RWPE2 (cell line): ENCODE measurements at regions not wholly inside any gene's neighbourhood (a gene's known extent, or its start where the extent isn't known, plus 50 kb on each side); places are given as distances from the start of the nearest gene placed in this dataset.

ENCODE experiments used
- ATAC-seq: fragments of 200-7000 bp; cut with Tn5 transposase; 3 replicates; pipeline ENCODE4 v1.9.1; 2021; ENCODE audit warnings: low read depth
- DNase-seq: peaks from one replicate; pipeline ENCODE4 v3.0.0-alpha.2; 2020; ENCODE audit warnings: low spot score
- H3K27ac ChIP-seq: fragments of 450-650 bp; 2 replicates; pipeline ENCODE4 v1.5.1; 2017; ENCODE audit warnings: mild to moderate bottlenecking; ENCODE audit not compliant: poor library complexity, severe bottlenecking
- H3K27me3 ChIP-seq: fragments of 250-450 bp; sonication (Bioruptor Pico); 2 replicates; pipeline ENCODE4 v1.5.1; 2021; ENCODE audit warnings: mild to moderate bottlenecking, moderate library complexity; ENCODE audit not compliant: insufficient read depth, poor library complexity, severe bottlenecking
- H3K36me3 ChIP-seq: fragments of 250-450 bp; sonication (Bioruptor Pico); 2 replicates; pipeline ENCODE4 v1.5.1; 2020; ENCODE audit warnings: low read depth, mild to moderate bottlenecking, moderate library complexity
- H3K4me1 ChIP-seq: fragments of 250-450 bp; sonication (Bioruptor Pico); 2 replicates; pipeline ENCODE4 v1.5.1; 2021; ENCODE audit warnings: mild to moderate bottlenecking, moderate library complexity; ENCODE audit not compliant: insufficient read depth, poor library complexity, severe bottlenecking
- H3K4me3 ChIP-seq: fragments of 250-450 bp; sonication (Bioruptor Pico); 2 replicates; pipeline ENCODE4 v1.5.1; 2021; ENCODE audit warnings: mild to moderate bottlenecking, moderate library complexity; ENCODE audit not compliant: severe bottlenecking
- H3K9me3 ChIP-seq: fragments of 250-450 bp; sonication (Bioruptor Pico); 2 replicates; pipeline ENCODE4 v1.5.1; 2021; ENCODE audit warnings: mild to moderate bottlenecking, moderate library complexity; ENCODE audit not compliant: severe bottlenecking
- CTCF ChIP-seq: fragments of 450-650 bp; IDR thresholded peaks from one replicate; pipeline ENCODE4 v1.5.1; 2017; ENCODE audit warnings: mild to moderate bottlenecking, moderate library complexity; ENCODE audit not compliant: poor library complexity, severe bottlenecking

DNA sequence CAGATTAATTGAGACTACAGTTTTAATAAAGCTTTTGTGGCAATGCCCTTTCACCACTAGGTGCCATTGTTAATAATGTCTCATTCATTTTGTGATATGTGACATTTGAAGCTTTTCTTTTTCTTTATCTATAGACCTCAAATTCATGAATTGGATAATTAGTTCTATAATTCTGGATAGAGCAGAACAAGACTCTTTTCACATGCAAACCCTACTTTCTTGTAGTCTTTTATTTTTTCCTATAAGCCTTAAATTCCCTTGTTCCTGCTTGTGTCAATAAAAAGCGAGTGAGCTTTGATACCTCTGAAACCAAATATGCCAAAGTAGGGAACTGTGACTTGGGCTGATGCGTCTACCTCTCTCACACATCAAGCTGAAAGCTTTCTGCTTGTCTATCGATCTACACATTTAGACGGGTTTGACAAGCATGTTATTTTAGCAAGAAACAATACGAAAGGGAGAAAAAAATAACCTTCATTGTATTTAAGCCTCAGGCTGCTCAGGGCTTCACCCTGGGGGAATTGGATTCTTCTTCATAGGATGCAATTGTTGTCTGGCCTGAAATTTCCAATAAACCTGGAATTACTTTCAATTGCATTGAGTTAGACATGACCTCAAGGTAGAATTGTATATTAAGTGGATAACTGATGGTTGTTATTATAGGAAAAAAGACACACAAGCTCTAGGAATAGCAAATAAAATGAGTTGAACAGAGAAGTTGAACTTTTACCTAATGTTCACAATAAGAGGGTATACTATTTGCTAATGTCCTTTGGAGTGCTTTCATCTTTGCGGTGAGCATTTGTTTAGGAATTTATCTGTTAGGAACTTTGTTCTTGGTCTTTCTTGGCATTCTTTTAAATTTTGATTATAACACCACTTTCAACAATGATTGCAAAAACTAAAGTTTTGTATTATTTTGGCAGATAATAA is 1150.2 kb upstream of the PCDH9 start:
- no peak for TF ChIP-seq CTCF
- no peak for DNase-seq
- no peak for ATAC-seq

GRCh38 chr13:68378294-68378693 is 1148.2 kb upstream of the PCDH9 start:
- no peaks in the 10 kb centered on the region for H3K36me3 ChIP-seq
- no peaks in the 10 kb centered on the region for H3K27me3 ChIP-seq
- ATAC-seq (no peak), DNase-seq (no peak)
- no peaks in the 10 kb centered on the region for H3K9me3 ChIP-seq
- H3K4me1 ChIP-seq, result no peaks in the 10 kb centered on the region
- TF ChIP-seq CTCF, result no peak
- no peak overlapping the region for H3K27ac ChIP-seq
- H3K4me3 ChIP-seq, result no peak overlapping the region

More for the DNA sequence above, 1150.2 kb upstream of the PCDH9 start:
- no peak overlapping the region for H3K27ac ChIP-seq
- no peaks in the 10 kb centered on the region for H3K36me3 ChIP-seq
- no peaks in the 10 kb centered on the region for H3K27me3 ChIP-seq
- H3K4me1 ChIP-seq, result no peaks in the 10 kb centered on the region
- H3K9me3 ChIP-seq, result no peaks in the 10 kb centered on the region
- H3K4me3 ChIP-seq, result no peak overlapping the region

GRCh38 chr13:68375004-68375403 is 1144.9 kb upstream of the PCDH9 start:
- no peak for DNase-seq
- TF ChIP-seq CTCF, result no peak
- no peak overlapping the region for H3K4me3 ChIP-seq
- H3K9me3 ChIP-seq, result no peaks in the 10 kb centered on the region
- no peak overlapping the region for H3K27ac ChIP-seq
- H3K4me1 ChIP-seq, result no peaks in the 10 kb centered on the region
- no peaks in the 10 kb centered on the region for H3K36me3 ChIP-seq
- no peaks in the 10 kb centered on the region for H3K27me3 ChIP-seq
- no peak for ATAC-seq

GRCh38 chr13:68369739-68370138 is 1139.6 kb upstream of the PCDH9 start:
- ATAC-seq (peak; percentile 68), DNase-seq (no peak)
- Histone ChIP-seq H3K27me3 (no peaks in the 10 kb centered on the region), H3K36me3 (no peaks in the 10 kb centered on the region), H3K9me3 (no peaks in the 10 kb centered on the region), H3K27ac (no peak overlapping the region), H3K4me1 (no peaks in the 10 kb centered on the region), H3K4me3 (no peak overlapping the region)
- TF ChIP-seq CTCF, result no peak

- no peak overlapping the region for H3K4me3 ChIP-seq
- TF ChIP-seq CTCF, result no peak
- H3K36me3 ChIP-seq, result no peaks in the 10 kb centered on the region
- DNase-seq (no peak), ATAC-seq (no peak)
- no peak overlapping the region for H3K27ac ChIP-seq
- no peaks in the 10 kb centered on the region for H3K9me3 ChIP-seq
- no peaks in the 10 kb centered on the region for H3K27me3 ChIP-seq
- no peaks in the 10 kb centered on the region for H3K4me1 ChIP-seq
These were observed 1138.8 kb upstream of the PCDH9 start for GRCh38 chr13:68368922-68369321.
